ENCODE measurements at regions not wholly inside any gene's neighbourhood (a gene's known extent, or its start where the extent isn't known, plus 50 kb on each side); places are given as distances from the start of the nearest gene placed in this dataset.
"Not testable (repeated sequence)": the region's sequence is repeated elsewhere in the genome, so short reads cannot be mapped to it uniquely, and the experiment has no call there.

DNA sequence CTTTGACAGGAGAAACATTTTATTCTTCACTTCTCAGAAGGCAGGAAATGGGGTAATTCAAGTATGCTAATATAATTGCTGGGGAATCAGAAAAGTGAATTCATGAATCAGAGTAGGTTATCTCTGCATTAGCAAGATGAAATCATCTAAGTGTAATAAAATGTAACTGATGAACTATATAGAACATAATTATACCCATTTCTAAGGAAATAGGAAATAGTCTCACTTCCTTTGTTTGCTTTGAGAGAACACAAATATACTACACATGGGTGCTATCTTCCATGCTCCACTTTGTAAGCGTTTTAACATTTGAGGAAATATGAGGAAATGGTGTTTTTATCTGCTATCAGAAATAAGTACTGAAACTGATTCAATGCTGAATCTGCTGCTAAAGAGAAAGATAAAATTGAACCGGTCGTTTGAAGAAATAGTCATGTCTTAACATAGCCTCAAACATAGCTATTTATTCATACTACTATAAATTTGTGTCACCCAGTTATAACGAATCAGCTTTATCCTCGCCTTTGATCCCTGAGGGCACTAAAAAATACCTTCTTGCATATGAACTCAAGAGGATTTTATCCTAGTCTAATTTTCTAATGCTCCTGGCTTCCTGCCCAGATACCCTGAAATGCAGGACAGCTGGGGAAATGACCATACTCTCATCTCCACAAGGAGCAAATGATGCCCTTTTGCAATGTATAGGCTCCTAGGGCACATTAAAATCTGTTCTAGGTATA is 696.0 kb downstream of the C12orf50 start:
- H3K27me3 ChIP-seq (ENCODE audit: control insufficient read depth, insufficient read depth, low read length) = no peaks in the 10 kb centered on the region
- no peaks in the 10 kb centered on the region for H3K36me3 ChIP-seq (ENCODE audit: control insufficient read depth, insufficient read depth, low read length)
- TF ChIP-seq, protein P1, sequence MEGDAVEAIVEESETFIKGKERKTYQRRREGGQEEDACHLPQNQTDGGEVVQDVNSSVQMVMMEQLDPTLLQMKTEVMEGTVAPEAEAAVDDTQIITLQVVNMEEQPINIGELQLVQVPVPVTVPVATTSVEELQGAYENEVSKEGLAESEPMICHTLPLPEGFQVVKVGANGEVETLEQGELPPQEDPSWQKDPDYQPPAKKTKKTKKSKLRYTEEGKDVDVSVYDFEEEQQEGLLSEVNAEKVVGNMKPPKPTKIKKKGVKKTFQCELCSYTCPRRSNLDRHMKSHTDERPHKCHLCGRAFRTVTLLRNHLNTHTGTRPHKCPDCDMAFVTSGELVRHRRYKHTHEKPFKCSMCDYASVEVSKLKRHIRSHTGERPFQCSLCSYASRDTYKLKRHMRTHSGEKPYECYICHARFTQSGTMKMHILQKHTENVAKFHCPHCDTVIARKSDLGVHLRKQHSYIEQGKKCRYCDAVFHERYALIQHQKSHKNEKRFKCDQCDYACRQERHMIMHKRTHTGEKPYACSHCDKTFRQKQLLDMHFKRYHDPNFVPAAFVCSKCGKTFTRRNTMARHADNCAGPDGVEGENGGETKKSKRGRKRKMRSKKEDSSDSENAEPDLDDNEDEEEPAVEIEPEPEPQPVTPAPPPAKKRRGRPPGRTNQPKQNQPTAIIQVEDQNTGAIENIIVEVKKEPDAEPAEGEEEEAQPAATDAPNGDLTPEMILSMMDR (IDR thresholded peaks at IDR 0.05; ENCODE audit: insufficient read depth, low read length, poor library complexity, severe bottlenecking) = no peak

GRCh38 chr12:87330071-87330555 is 699.1 kb downstream of the C12orf50 start:
- H3K4me3 ChIP-seq (ENCODE audit: low read depth, low read length); DNase-seq (ENCODE audit: low read depth); H3K36me3 ChIP-seq (ENCODE audit: control insufficient read depth, insufficient read depth, low read length); H3K27me3 ChIP-seq (ENCODE audit: control insufficient read depth, insufficient read depth, low read length): not testable (repeated sequence)

More for the DNA sequence above, 696.0 kb downstream of the C12orf50 start:
- H3K4me3 ChIP-seq (ENCODE audit: low read depth, low read length) = no peak overlapping the region
- no peak for DNase-seq (ENCODE audit: low read depth)

DNA sequence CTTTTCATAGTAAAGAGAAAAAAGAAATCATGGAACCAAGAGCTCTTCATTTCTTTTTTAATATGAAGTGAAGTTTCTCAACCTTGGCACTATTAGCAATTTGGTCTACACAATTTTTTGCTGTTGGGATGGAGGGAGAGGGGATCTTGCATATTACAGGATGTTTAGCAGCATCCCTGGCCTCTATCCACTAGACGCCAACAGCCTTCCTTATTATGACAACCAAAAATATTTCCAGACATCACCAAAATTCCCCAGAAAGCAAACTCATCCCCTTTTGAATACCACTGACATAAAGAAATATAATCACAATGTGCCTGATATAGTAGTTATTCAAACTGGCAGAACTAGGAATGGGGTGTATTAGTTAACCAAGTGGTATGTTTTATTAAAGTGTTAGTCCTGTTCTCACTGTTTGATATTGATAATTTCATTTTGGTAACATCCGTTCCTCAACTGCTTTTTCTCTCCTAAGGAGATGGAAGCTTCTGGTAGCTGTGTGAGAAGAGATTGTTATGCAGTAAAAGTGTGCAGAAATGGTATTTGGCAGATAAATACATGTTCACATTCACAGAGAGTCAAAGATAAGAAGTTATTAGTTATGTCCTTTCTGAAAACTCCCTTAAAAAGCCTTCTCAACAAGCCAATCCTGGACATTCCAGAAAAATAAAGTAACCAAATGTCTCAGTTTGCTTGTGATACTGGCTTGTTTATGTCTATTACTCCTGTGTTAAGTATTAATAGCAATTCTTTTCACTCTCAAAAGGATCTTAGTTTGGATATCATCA is 699.9 kb downstream of the C12orf50 start:
- no peak overlapping the region for H3K4me3 ChIP-seq (ENCODE audit: low read depth, low read length)
- TF ChIP-seq, protein P1 (IDR thresholded peaks at IDR 0.05; ENCODE audit: insufficient read depth, low read length, poor library complexity, severe bottlenecking) = no peak
- DNase-seq (ENCODE audit: low read depth) = no peak
- no peaks in the 10 kb centered on the region for H3K27me3 ChIP-seq (ENCODE audit: control insufficient read depth, insufficient read depth, low read length)
- H3K36me3 ChIP-seq (ENCODE audit: control insufficient read depth, insufficient read depth, low read length) = no peaks in the 10 kb centered on the region

- no peak for DNase-seq (ENCODE audit: low read depth)
- Histone ChIP-seq H3K36me3 (ENCODE audit: control insufficient read depth, insufficient read depth, low read length) (no peaks in the 10 kb centered on the region), H3K4me3 (ENCODE audit: low read depth, low read length) (no peak overlapping the region), H3K27me3 (ENCODE audit: control insufficient read depth, insufficient read depth, low read length) (no peaks in the 10 kb centered on the region)
- TF ChIP-seq, protein P1 (IDR thresholded peaks at IDR 0.05; ENCODE audit: insufficient read depth, low read length, poor library complexity, severe bottlenecking) = no peak
Observed at GRCh38 chr12:87323369-87323768, 705.8 kb downstream of the C12orf50 start.

GRCh38 chr12:87320724-87321123 is 708.5 kb downstream of the C12orf50 start:
- DNase-seq (ENCODE audit: low read depth) = no peak
- TF ChIP-seq, protein P1 (IDR thresholded peaks at IDR 0.05; ENCODE audit: insufficient read depth, low read length, poor library complexity, severe bottlenecking) = no peak
- H3K36me3 ChIP-seq (ENCODE audit: control insufficient read depth, insufficient read depth, low read length) = no peaks in the 10 kb centered on the region
- no peak overlapping the region for H3K4me3 ChIP-seq (ENCODE audit: low read depth, low read length)
- H3K27me3 ChIP-seq (ENCODE audit: control insufficient read depth, insufficient read depth, low read length) = no peaks in the 10 kb centered on the region

- Histone ChIP-seq H3K36me3 (ENCODE audit: control insufficient read depth, insufficient read depth, low read length) (no peaks in the 10 kb centered on the region), H3K4me3 (ENCODE audit: low read depth, low read length) (no peak overlapping the region), H3K27me3 (ENCODE audit: control insufficient read depth, insufficient read depth, low read length) (no peaks in the 10 kb centered on the region)
- no peak for DNase-seq (ENCODE audit: low read depth)
- TF ChIP-seq, protein P1 (IDR thresholded peaks at IDR 0.05; ENCODE audit: insufficient read depth, low read length, poor library complexity, severe bottlenecking) = no peak
Observed at GRCh38 chr12:87317302-87317701, 711.9 kb downstream of the C12orf50 start.
